NCI-H1417 treated with DMSO at 0.1 percent for 48 hours (cell line): ENCODE measurements at regions not wholly inside any gene's neighbourhood (a gene's known extent, or its start where the extent isn't known, plus 50 kb on each side); places are given as distances from the start of the nearest gene placed in this dataset.
A peak's percentile ranks its signal among the peaks of the same experiment; 100 is the strongest.

Experiments used
- DNase-seq: peaks from one replicate; lab custom pipeline; 2025; lab: John Stamatoyannopoulos, UW

- no peak for DNase-seq
Measured at GRCh38 chr3:44021651-44022594, 219.8 kb upstream of the TOPAZ1 start.

GRCh38 chr3:44023961-44024593, 217.6 kb upstream of the TOPAZ1 start:
- DNase-seq: no peak

GRCh38 chr3:44026220-44026865, 215.3 kb upstream of the TOPAZ1 start:
- no peak for DNase-seq

GRCh38 chr3:44029100-44029499, 212.6 kb upstream of the TOPAZ1 start:
- no peak for DNase-seq

- DNase-seq: no peak
Measured at GRCh38 chr3:44030285-44030684, 211.4 kb upstream of the TOPAZ1 start.

- no peak for DNase-seq
Measured at GRCh38 chr3:44030687-44031305, 210.9 kb upstream of the TOPAZ1 start.

- no peak for DNase-seq
Measured at GRCh38 chr3:44031387-44032380, 210.0 kb upstream of the TOPAZ1 start.

GRCh38 chr3:44032487-44032886, 209.2 kb upstream of the TOPAZ1 start:
- no peak for DNase-seq

- no peak for DNase-seq
Measured at GRCh38 chr3:44033123-44033522, 208.6 kb upstream of the TOPAZ1 start.

GRCh38 chr3:44036850-44037249, 204.8 kb upstream of the TOPAZ1 start:
- no peak for DNase-seq

- DNase-seq: no peak
Measured at GRCh38 chr3:44039006-44039405, 202.7 kb upstream of the TOPAZ1 start.

GRCh38 chr3:44041726-44042125, 200.0 kb upstream of the TOPAZ1 start:
- DNase-seq: no peak

- DNase-seq: no peak
Measured at GRCh38 chr3:44042772-44043171, 198.9 kb upstream of the TOPAZ1 start.

GRCh38 chr3:44045476-44046275, 196.0 kb upstream of the TOPAZ1 start:
- peak; percentile 43 for DNase-seq

- no peak for DNase-seq
Measured at GRCh38 chr3:44047796-44048195, 193.9 kb upstream of the TOPAZ1 start.

GRCh38 chr3:44048196-44048924, 193.3 kb upstream of the TOPAZ1 start:
- DNase-seq: no peak

GRCh38 chr3:44048949-44049348, 192.7 kb upstream of the TOPAZ1 start:
- no peak for DNase-seq

- no peak for DNase-seq
Measured at GRCh38 chr3:44050101-44050500, 191.6 kb upstream of the TOPAZ1 start.

GRCh38 chr3:44050867-44051266, 190.8 kb upstream of the TOPAZ1 start:
- DNase-seq: no peak

GRCh38 chr3:44055951-44056350, 185.7 kb upstream of the TOPAZ1 start:
- no peak for DNase-seq
